ENCODE measurements at regions not wholly inside any gene's neighbourhood (a gene's known extent, or its start where the extent isn't known, plus 50 kb on each side); places are given as distances from the start of the nearest gene placed in this dataset.

- H3K79me2 ChIP-seq (ENCODE audit: control insufficient read depth, insufficient read depth, low read length, unreplicated experiment) = no peaks in the 10 kb centered on the region
Observed at GRCh38 chr4:124189545-124189944, 523.0 kb downstream of the ANKRD50 start.

GRCh38 chr4:124191329-124191728 lies 521.2 kb downstream of the ANKRD50 start:
- Histone ChIP-seq H3K4me1 (ENCODE audit: control insufficient read depth, insufficient read depth, low read length, unreplicated experiment) (no peaks in the 10 kb centered on the region), H2AFZ (ENCODE audit: low read length, unreplicated experiment) (no peak overlapping the region), H3K27me3 (ENCODE audit: insufficient read depth, low read length) (no peaks in the 10 kb centered on the region), H3K79me2 (ENCODE audit: control insufficient read depth, insufficient read depth, low read length, unreplicated experiment) (no peaks in the 10 kb centered on the region), H3K4me3 (ENCODE audit: low read depth, low read length) (no peak overlapping the region), H3K27ac (ENCODE audit: low read depth, low read length) (no peak overlapping the region), H3K36me3 (ENCODE audit: insufficient read depth, low read length) (no peaks in the 10 kb centered on the region; the same call in 1 of the 2 replicates)

More at GRCh38 chr4:124189545-124189944, 523.0 kb downstream of the ANKRD50 start:
- Histone ChIP-seq H2AFZ (ENCODE audit: low read length, unreplicated experiment) (peak overlapping the region; percentile 1), H3K4me1 (ENCODE audit: control insufficient read depth, insufficient read depth, low read length, unreplicated experiment) (no peaks in the 10 kb centered on the region), H3K36me3 (ENCODE audit: insufficient read depth, low read length) (no peaks in the 10 kb centered on the region; the same call in 1 of the 2 replicates), H3K27ac (ENCODE audit: low read depth, low read length) (no peak overlapping the region), H3K27me3 (ENCODE audit: insufficient read depth, low read length) (no peaks in the 10 kb centered on the region), H3K4me3 (ENCODE audit: low read depth, low read length) (no peak overlapping the region)

- Histone ChIP-seq H3K27me3 (ENCODE audit: insufficient read depth, low read length) (no peaks in the 10 kb centered on the region), H3K36me3 (ENCODE audit: insufficient read depth, low read length) (no peaks in the 10 kb centered on the region; the same call in 1 of the 2 replicates), H3K79me2 (ENCODE audit: control insufficient read depth, insufficient read depth, low read length, unreplicated experiment) (no peaks in the 10 kb centered on the region), H3K4me3 (ENCODE audit: low read depth, low read length) (no peak overlapping the region), H3K4me1 (ENCODE audit: control insufficient read depth, insufficient read depth, low read length, unreplicated experiment) (no peaks in the 10 kb centered on the region), H3K27ac (ENCODE audit: low read depth, low read length) (no peak overlapping the region), H2AFZ (ENCODE audit: low read length, unreplicated experiment) (no peak overlapping the region)
Observed at GRCh38 chr4:124192544-124192943, 520.0 kb downstream of the ANKRD50 start.

- Histone ChIP-seq H3K27ac (ENCODE audit: low read depth, low read length) (peak overlapping the region; percentile 7; the same call in 1 of the 2 replicates), H3K27me3 (ENCODE audit: insufficient read depth, low read length) (no peaks in the 10 kb centered on the region), H3K36me3 (ENCODE audit: insufficient read depth, low read length) (no peaks in the 10 kb centered on the region), H2AFZ (ENCODE audit: low read length, unreplicated experiment) (peak overlapping the region; percentile 34), H3K4me3 (ENCODE audit: low read depth, low read length) (no peak overlapping the region; the same call in 1 of the 2 replicates), H3K4me1 (ENCODE audit: control insufficient read depth, insufficient read depth, low read length, unreplicated experiment) (peaks cover 33% of the 10 kb centered on the region), H3K79me2 (ENCODE audit: control insufficient read depth, insufficient read depth, low read length, unreplicated experiment) (no peaks in the 10 kb centered on the region)
Observed at GRCh38 chr4:124199185-124199584, 513.3 kb downstream of the ANKRD50 start.

- Histone ChIP-seq H3K27me3 (ENCODE audit: insufficient read depth, low read length) (no peaks in the 10 kb centered on the region), H3K4me3 (ENCODE audit: low read depth, low read length) (peak overlapping the region; percentile 7), H3K79me2 (ENCODE audit: control insufficient read depth, insufficient read depth, low read length, unreplicated experiment) (no peaks in the 10 kb centered on the region), H2AFZ (ENCODE audit: low read length, unreplicated experiment) (peak overlapping the region; percentile 26), H3K36me3 (ENCODE audit: insufficient read depth, low read length) (no peaks in the 10 kb centered on the region), H3K27ac (ENCODE audit: low read depth, low read length) (peak overlapping the region; percentile 7; the same call in 1 of the 2 replicates), H3K4me1 (ENCODE audit: control insufficient read depth, insufficient read depth, low read length, unreplicated experiment) (peaks cover 37% of the 10 kb centered on the region)
Observed at GRCh38 chr4:124199755-124200154, 512.8 kb downstream of the ANKRD50 start.

GRCh38 chr4:124201636-124202035 lies 510.9 kb downstream of the ANKRD50 start:
- Histone ChIP-seq H3K27me3 (ENCODE audit: insufficient read depth, low read length) (no peaks in the 10 kb centered on the region), H3K36me3 (ENCODE audit: insufficient read depth, low read length) (no peaks in the 10 kb centered on the region), H3K4me3 (ENCODE audit: low read depth, low read length) (no peak overlapping the region), H3K79me2 (ENCODE audit: control insufficient read depth, insufficient read depth, low read length, unreplicated experiment) (no peaks in the 10 kb centered on the region), H3K4me1 (ENCODE audit: control insufficient read depth, insufficient read depth, low read length, unreplicated experiment) (peaks cover 40% of the 10 kb centered on the region), H2AFZ (ENCODE audit: low read length, unreplicated experiment) (peak overlapping the region; percentile 55), H3K27ac (ENCODE audit: low read depth, low read length) (no peak overlapping the region)

GRCh38 chr4:124202099-124202498 lies 510.4 kb downstream of the ANKRD50 start:
- no peaks in the 10 kb centered on the region for H3K36me3 ChIP-seq (ENCODE audit: insufficient read depth, low read length)
- H3K4me3 ChIP-seq (ENCODE audit: low read depth, low read length) = no peak overlapping the region
- H3K4me1 ChIP-seq (ENCODE audit: control insufficient read depth, insufficient read depth, low read length, unreplicated experiment) = peaks cover 44% of the 10 kb centered on the region
- no peak overlapping the region for H3K27ac ChIP-seq (ENCODE audit: low read depth, low read length)
- no peaks in the 10 kb centered on the region for H3K27me3 ChIP-seq (ENCODE audit: insufficient read depth, low read length)
- peak overlapping the region; percentile 55 for H2AFZ ChIP-seq (ENCODE audit: low read length, unreplicated experiment)
- no peaks in the 10 kb centered on the region for H3K79me2 ChIP-seq (ENCODE audit: control insufficient read depth, insufficient read depth, low read length, unreplicated experiment)

- Histone ChIP-seq H3K27ac (ENCODE audit: low read depth, low read length) (peak overlapping the region; percentile 40), H2AFZ (ENCODE audit: low read length, unreplicated experiment) (no peak overlapping the region), H3K36me3 (ENCODE audit: insufficient read depth, low read length) (no peaks in the 10 kb centered on the region), H3K79me2 (ENCODE audit: control insufficient read depth, insufficient read depth, low read length, unreplicated experiment) (no peaks in the 10 kb centered on the region), H3K27me3 (ENCODE audit: insufficient read depth, low read length) (no peaks in the 10 kb centered on the region), H3K4me1 (ENCODE audit: control insufficient read depth, insufficient read depth, low read length, unreplicated experiment) (peaks cover 48% of the 10 kb centered on the region), H3K4me3 (ENCODE audit: low read depth, low read length) (no peak overlapping the region)
Observed at GRCh38 chr4:124203613-124204238, 508.8 kb downstream of the ANKRD50 start.

- Histone ChIP-seq H3K79me2 (ENCODE audit: control insufficient read depth, insufficient read depth, low read length, unreplicated experiment) (no peaks in the 10 kb centered on the region), H3K4me1 (ENCODE audit: control insufficient read depth, insufficient read depth, low read length, unreplicated experiment) (peaks cover 31% of the 10 kb centered on the region), H3K36me3 (ENCODE audit: insufficient read depth, low read length) (no peaks in the 10 kb centered on the region), H3K27me3 (ENCODE audit: insufficient read depth, low read length) (no peaks in the 10 kb centered on the region), H3K4me3 (ENCODE audit: low read depth, low read length) (no peak overlapping the region), H2AFZ (ENCODE audit: low read length, unreplicated experiment) (no peak overlapping the region), H3K27ac (ENCODE audit: low read depth, low read length) (peak overlapping the region; percentile 43; the same call in 1 of the 2 replicates)
Observed at GRCh38 chr4:124206779-124207605, 505.5 kb downstream of the ANKRD50 start.

- Histone ChIP-seq H3K79me2 (ENCODE audit: control insufficient read depth, insufficient read depth, low read length, unreplicated experiment) (no peaks in the 10 kb centered on the region), H3K27me3 (ENCODE audit: insufficient read depth, low read length) (no peaks in the 10 kb centered on the region), H3K4me3 (ENCODE audit: low read depth, low read length) (no peak overlapping the region), H3K27ac (ENCODE audit: low read depth, low read length) (no peak overlapping the region), H3K4me1 (ENCODE audit: control insufficient read depth, insufficient read depth, low read length, unreplicated experiment) (peaks cover 14% of the 10 kb centered on the region), H3K36me3 (ENCODE audit: insufficient read depth, low read length) (no peaks in the 10 kb centered on the region), H2AFZ (ENCODE audit: low read length, unreplicated experiment) (no peak overlapping the region)
Observed at GRCh38 chr4:124209211-124209610, 503.3 kb downstream of the ANKRD50 start.
